Thyroid gland (tissue), 4 donors: ENCODE measurements at regions not wholly inside any gene's neighbourhood (a gene's known extent, or its start where the extent isn't known, plus 50 kb on each side); places are given as distances from the start of the nearest gene placed in this dataset.
A peak's percentile ranks its signal among the peaks of the same experiment; 100 is the strongest.

Source experiments
- DNase-seq, 2 donors: peaks; one replicate each; pipeline ENCODE4 v3.0.0-alpha.2; 2019
- H3K27ac ChIP-seq, 3 donors: fragments of 200-600 bp; sonication (generic); 1 replicate in 2 of 3; 2 replicates in 1 of 3; pipeline ENCODE4 v1.5.1; 2016 to 2019; ENCODE audit warnings: mild to moderate bottlenecking in 1 of 3, moderate library complexity in 1 of 3
- H3K27me3 ChIP-seq: fragments of 200-600 bp; sonication (generic); one replicate; pipeline ENCODE4 v1.5.1; 2019
- H3K36me3 ChIP-seq, 2 donors: fragments of 200-600 bp; sonication (generic); one replicate each; pipeline ENCODE4 v1.5.1; 2016 to 2019
- H3K4me1 ChIP-seq, 2 donors: fragments of 200-600 bp; sonication (generic); one replicate each; pipeline ENCODE4 v1.5.1; 2017 to 2019
- H3K4me3 ChIP-seq, 3 donors: fragments of 200-600 bp; sonication (generic); replicated peaks in 1 of 3; 1 replicate in 2 of 3; 2 replicates in 1 of 3; pipeline ENCODE4 v1.5.1; 2016; ENCODE audit warnings: mild to moderate bottlenecking in 1 of 3
- H3K9me3 ChIP-seq: fragments of 200-600 bp; sonication (generic); one replicate; pipeline ENCODE4 v1.5.1; 2017
- POLR2A ChIP-seq, 2 donors: fragments of 450-650 bp; IDR thresholded peaks; one replicate each; pipeline ENCODE4 v1.6.1; 2017; ENCODE audit warnings: antibody characterized with exemption in 2 of 2, mild to moderate bottlenecking in 2 of 2, moderate library complexity in 1 of 2
- WGBS, 2 donors: methylation state at CpG; one replicate each; pipeline ENCODE4 v1.1.5; 2017; 5-methylcytosine and 5-hydroxymethylcytosine counted together
- intact Hi-C: fragments of 100-400 bp; cut with DNase I; formaldehyde crosslinking; loops from one replicate; pipeline ENCODE4 v1.15.1; 2023
- TF ChIP-seq, protein P1 (sequence below), 6 experiments: fragments of 200-600 bp in 3 of 6; fragments of 450-650 bp in 3 of 6; sonication (generic) in 3 of 6; IDR thresholded peaks; one replicate each; pipeline ENCODE4 v1.5.1; 2016 to 2019; ENCODE audit warnings: antibody characterized with exemption in 6 of 6, mild to moderate bottlenecking in 2 of 6, inconsistent platforms in 1 of 6, moderate library complexity in 1 of 6

DNA sequence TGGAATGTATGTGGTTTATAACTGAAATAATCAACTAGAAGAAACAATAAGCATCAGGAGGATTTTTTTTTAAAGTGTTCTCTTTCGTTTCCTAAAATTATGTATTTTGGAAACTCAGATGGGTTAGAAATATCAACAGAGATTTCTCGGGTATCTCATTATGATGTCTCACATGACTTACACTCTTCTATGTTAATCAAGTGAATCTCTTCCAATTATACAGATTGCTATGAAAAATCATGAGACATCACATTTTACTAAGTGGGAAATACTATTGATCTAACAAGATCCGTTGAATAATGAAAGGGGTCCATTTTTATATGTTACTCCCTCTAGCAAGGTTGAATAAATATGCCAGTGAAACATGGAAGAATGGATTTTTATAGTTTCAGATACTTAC, 54.7 kb upstream of the NRIP1 start:
- H3K36me3 ChIP-seq: no peaks in the 10 kb centered on the region
- no peak overlapping the region for H3K27ac ChIP-seq
- TF ChIP-seq, protein P1, sequence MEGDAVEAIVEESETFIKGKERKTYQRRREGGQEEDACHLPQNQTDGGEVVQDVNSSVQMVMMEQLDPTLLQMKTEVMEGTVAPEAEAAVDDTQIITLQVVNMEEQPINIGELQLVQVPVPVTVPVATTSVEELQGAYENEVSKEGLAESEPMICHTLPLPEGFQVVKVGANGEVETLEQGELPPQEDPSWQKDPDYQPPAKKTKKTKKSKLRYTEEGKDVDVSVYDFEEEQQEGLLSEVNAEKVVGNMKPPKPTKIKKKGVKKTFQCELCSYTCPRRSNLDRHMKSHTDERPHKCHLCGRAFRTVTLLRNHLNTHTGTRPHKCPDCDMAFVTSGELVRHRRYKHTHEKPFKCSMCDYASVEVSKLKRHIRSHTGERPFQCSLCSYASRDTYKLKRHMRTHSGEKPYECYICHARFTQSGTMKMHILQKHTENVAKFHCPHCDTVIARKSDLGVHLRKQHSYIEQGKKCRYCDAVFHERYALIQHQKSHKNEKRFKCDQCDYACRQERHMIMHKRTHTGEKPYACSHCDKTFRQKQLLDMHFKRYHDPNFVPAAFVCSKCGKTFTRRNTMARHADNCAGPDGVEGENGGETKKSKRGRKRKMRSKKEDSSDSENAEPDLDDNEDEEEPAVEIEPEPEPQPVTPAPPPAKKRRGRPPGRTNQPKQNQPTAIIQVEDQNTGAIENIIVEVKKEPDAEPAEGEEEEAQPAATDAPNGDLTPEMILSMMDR (IDR thresholded peaks at IDR 0.05): no peak
- no peak for TF ChIP-seq POLR2A (IDR thresholded peaks at IDR 0.05)
- no peaks in the 10 kb centered on the region for H3K9me3 ChIP-seq
- no peak overlapping the region for H3K4me3 ChIP-seq
- peaks cover 3 to 13% of the 10 kb centered on the region in 2 donors for H3K4me1 ChIP-seq
- no peak for DNase-seq
- WGBS, 2 donors: 85% methylated on average over 3 of the region's 3 CpGs
- intact Hi-C loops: no loop called here
- H3K27me3 ChIP-seq: no peaks in the 10 kb centered on the region

DNA sequence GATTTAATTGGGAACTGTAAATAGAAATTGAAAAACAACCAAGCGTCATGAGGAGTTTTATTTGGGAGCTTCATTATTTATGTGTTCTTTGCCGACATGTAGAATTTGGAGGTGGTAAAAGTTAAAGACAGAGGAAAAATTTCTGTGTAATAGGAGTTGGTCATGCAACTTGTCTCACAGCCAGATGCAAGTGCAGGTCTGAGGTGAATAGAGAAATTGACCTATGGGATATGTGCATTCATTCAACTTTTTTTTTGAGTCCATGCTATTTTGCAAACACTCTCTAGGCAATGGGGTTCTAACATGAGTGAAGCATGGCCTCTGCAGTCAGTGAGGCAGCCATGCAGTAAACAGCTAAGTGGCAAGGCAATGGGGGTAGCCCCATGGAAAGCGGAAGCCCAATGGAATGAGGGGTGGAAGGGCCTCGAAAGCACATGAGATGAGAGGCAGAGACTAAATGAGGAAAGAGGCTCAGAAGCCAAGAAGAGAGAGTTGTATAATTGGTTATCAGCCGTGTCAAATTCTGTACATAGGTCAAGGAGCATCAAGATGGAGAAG, 56.4 kb upstream of the NRIP1 start:
- H3K27ac ChIP-seq: no peak overlapping the region
- H3K4me1 ChIP-seq: peaks cover 3 to 13% of the 10 kb centered on the region in 2 donors
- TF ChIP-seq, protein P1 (IDR thresholded peaks at IDR 0.05): no peak
- TF ChIP-seq POLR2A (IDR thresholded peaks at IDR 0.05): no peak
- no peak for DNase-seq
- no peaks in the 10 kb centered on the region for H3K9me3 ChIP-seq
- no peaks in the 10 kb centered on the region for H3K36me3 ChIP-seq
- intact Hi-C loops: no loop called here
- 67 to 83% methylated on average over 5 of the region's 5 CpGs for WGBS, 2 donors
- no peaks in the 10 kb centered on the region for H3K27me3 ChIP-seq
- H3K4me3 ChIP-seq: no peak overlapping the region

DNA sequence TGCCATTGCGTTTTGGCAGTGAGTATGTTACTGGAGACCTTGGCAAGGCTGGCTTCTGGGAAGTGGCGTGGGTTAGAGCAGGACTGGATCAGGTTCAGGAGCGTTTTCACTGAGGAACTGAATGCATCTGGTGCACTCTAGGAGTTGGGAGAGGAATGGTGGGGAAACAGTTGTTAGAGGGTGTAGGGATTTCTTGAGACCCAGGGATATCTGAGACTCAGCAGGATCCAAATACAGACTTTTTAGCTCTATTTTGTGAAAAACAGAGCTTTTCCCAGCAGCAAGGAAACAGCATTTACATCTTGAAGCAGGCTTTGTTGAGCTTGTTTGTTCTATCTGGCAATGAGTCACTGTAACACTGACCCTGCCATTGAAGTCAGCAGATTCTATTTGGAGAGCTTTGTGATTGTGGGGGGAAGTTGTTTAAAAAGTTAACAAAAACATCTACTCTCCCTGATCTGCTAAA, 56.9 kb upstream of the NRIP1 start:
- intact Hi-C loops: no loop called here
- Histone ChIP-seq H3K9me3 (no peaks in the 10 kb centered on the region), H3K4me1 (peaks cover 3 to 13% of the 10 kb centered on the region in 2 donors), H3K4me3 (no peak overlapping the region), H3K27ac (peak overlapping the region in 1 of 3 donors; percentile 32), H3K27me3 (no peaks in the 10 kb centered on the region), H3K36me3 (no peaks in the 10 kb centered on the region)
- 16 to 45% methylated on average over 3 of the region's 3 CpGs for WGBS, 2 donors
- peak in 1 of 2 donors; percentile 2 for DNase-seq
- TF ChIP-seq POLR2A (IDR thresholded peaks at IDR 0.05): no peak
- TF ChIP-seq, protein P1 (IDR thresholded peaks at IDR 0.05): no peak

DNA sequence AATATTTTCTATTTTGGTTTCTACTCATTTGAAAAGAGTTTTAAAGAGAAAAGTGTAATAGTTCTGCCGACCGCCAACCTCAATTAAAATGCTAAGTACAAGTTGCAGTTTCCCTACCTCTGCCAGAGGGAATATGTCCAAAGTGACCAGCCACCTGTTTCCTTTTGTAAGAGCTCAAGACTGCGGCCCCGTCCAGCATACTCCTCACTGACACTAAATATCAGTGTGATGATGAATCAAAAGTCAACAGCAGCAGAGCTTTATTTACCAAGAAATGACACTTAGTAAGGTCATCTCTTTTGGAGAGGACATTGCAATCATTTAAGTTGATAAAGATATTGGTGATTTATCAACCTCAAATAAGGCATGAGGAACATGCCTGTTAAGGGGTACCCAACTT, 57.4 kb upstream of the NRIP1 start:
- 48 to 55% methylated on average over 4 of the region's 4 CpGs for WGBS, 2 donors
- no peak for TF ChIP-seq POLR2A (IDR thresholded peaks at IDR 0.05)
- TF ChIP-seq, protein P1 (IDR thresholded peaks at IDR 0.05): no peak
- intact Hi-C loops: no loop called here
- Histone ChIP-seq H3K36me3 (no peaks in the 10 kb centered on the region), H3K27ac (no peak overlapping the region), H3K9me3 (no peaks in the 10 kb centered on the region), H3K4me3 (no peak overlapping the region), H3K27me3 (no peaks in the 10 kb centered on the region), H3K4me1 (peaks cover 3 to 13% of the 10 kb centered on the region in 2 donors)
- DNase-seq: no peak

DNA sequence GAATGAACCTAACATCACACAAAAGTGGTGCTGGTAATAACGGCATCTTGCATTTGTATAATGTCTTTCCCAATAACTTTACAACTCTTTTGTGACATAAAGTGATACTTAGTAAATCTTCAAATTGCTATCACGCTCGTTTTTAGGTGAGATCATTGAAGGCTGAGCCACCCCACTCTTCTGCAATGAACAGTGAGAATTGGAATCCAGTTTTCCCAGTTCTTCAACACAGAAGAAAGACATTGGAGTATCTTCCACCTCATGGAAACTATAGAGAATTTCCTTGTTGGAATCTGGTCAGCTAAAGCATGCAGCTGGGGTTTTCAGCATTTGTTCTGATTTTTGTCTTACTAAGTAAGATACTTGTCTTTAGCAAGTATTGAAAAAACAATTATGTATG, 59.9 kb upstream of the NRIP1 start:
- 83 to 89% methylated on average over 3 of the region's 3 CpGs for WGBS, 2 donors

More for the DNA sequence above, 59.9 kb upstream of the NRIP1 start:
- DNase-seq: no peak
- Histone ChIP-seq H3K4me3 (no peak overlapping the region), H3K27me3 (no peaks in the 10 kb centered on the region), H3K27ac (no peak overlapping the region), H3K9me3 (no peaks in the 10 kb centered on the region), H3K36me3 (no peaks in the 10 kb centered on the region), H3K4me1 (peaks cover 3 to 13% of the 10 kb centered on the region in 2 donors)
- intact Hi-C loops: no loop called here
- no peak for TF ChIP-seq POLR2A (IDR thresholded peaks at IDR 0.05)
- TF ChIP-seq, protein P1 (IDR thresholded peaks at IDR 0.05): no peak
